SJSA1 (cell line): ENCODE measurements at regions not wholly inside any gene's neighbourhood (a gene's known extent, or its start where the extent isn't known, plus 50 kb on each side); places are given as distances from the start of the nearest gene placed in this dataset.

Experiments used
- DNase-seq, 2 experiments: peaks; one replicate each; pipeline ENCODE4 v3.0.0-alpha.2; 2015 to 2020; ENCODE audit warnings: low spot score in 2 of 2, low read depth in 1 of 2
- H3K27ac ChIP-seq: fragments of 250-450 bp; sonication (Bioruptor Pico); 2 replicates; pipeline ENCODE4 v1.5.1; 2020; ENCODE audit warnings: mild to moderate bottlenecking, moderate library complexity
- H3K27me3 ChIP-seq: fragments of 250-450 bp; sonication (Bioruptor Pico); replicated peaks from 2 replicates; pipeline ENCODE4 v1.5.1; 2020; ENCODE audit warnings: mild to moderate bottlenecking, moderate library complexity
- H3K36me3 ChIP-seq: fragments of 250-450 bp; sonication (Bioruptor Pico); 2 replicates; pipeline ENCODE4 v1.5.1; 2020; ENCODE audit warnings: mild to moderate bottlenecking
- H3K4me1 ChIP-seq: fragments of 250-450 bp; sonication (Bioruptor Pico); replicated peaks from 2 replicates; pipeline ENCODE4 v1.6.1; 2021; ENCODE audit warnings: mild to moderate bottlenecking
- H3K4me3 ChIP-seq: fragments of 250-450 bp; sonication (Bioruptor Pico); 2 replicates; pipeline ENCODE4 v1.5.1; 2020; ENCODE audit warnings: mild to moderate bottlenecking
- H3K9me3 ChIP-seq: fragments of 250-450 bp; sonication (Bioruptor Pico); replicated peaks from 2 replicates; pipeline ENCODE4 v1.5.1; 2020; ENCODE audit warnings: mild to moderate bottlenecking

- no peaks in the 10 kb centered on the region for H3K4me1 ChIP-seq
- H3K27me3 ChIP-seq, result 0 out of 2 replicates have a peak, but pooled peaks cover 5% of the 10 kb centered on the region
- no peaks in the 10 kb centered on the region for H3K36me3 ChIP-seq
- no peak overlapping the region for H3K4me3 ChIP-seq
- H3K9me3 ChIP-seq, result no peaks in the 10 kb centered on the region
- no peak overlapping the region for H3K27ac ChIP-seq
- no peak for DNase-seq
Observed at GRCh38 chr7:25995216-25995615, 156.8 kb upstream of the NFE2L3 start.

- no peaks in the 10 kb centered on the region for H3K4me1 ChIP-seq
- no peaks in the 10 kb centered on the region for H3K36me3 ChIP-seq
- no peaks in the 10 kb centered on the region; the same call in 1 of the 2 replicates for H3K9me3 ChIP-seq
- H3K4me3 ChIP-seq, result no peak overlapping the region
- no peak overlapping the region for H3K27ac ChIP-seq
- DNase-seq, result no peak
- H3K27me3 ChIP-seq, result 0 out of 2 replicates have a peak, but pooled peaks cover 5% of the 10 kb centered on the region
Observed at GRCh38 chr7:25996006-25996408, 156.0 kb upstream of the NFE2L3 start.

GRCh38 chr7:25998499-25998898, 153.5 kb upstream of the NFE2L3 start:
- DNase-seq, result no peak
- H3K36me3 ChIP-seq, result no peaks in the 10 kb centered on the region
- H3K4me3 ChIP-seq, result no peak overlapping the region
- H3K9me3 ChIP-seq, result no peaks in the 10 kb centered on the region; the same call in 1 of the 2 replicates
- H3K27ac ChIP-seq, result no peak overlapping the region
- H3K27me3 ChIP-seq, result no peaks in the 10 kb centered on the region; the same call in 1 of the 2 replicates
- H3K4me1 ChIP-seq, result no peaks in the 10 kb centered on the region

- Histone ChIP-seq H3K9me3 (no peaks in the 10 kb centered on the region; the same call in 1 of the 2 replicates), H3K36me3 (no peaks in the 10 kb centered on the region), H3K27me3 (no peaks in the 10 kb centered on the region; the same call in 1 of the 2 replicates), H3K4me1 (no peaks in the 10 kb centered on the region), H3K27ac (no peak overlapping the region), H3K4me3 (no peak overlapping the region)
- DNase-seq, result no peak
Observed at GRCh38 chr7:26000841-26001240, 151.2 kb upstream of the NFE2L3 start.

- no peaks in the 10 kb centered on the region; the same call in 1 of the 2 replicates for H3K27me3 ChIP-seq
- no peaks in the 10 kb centered on the region for H3K4me1 ChIP-seq
- DNase-seq, result no peak
- no peak overlapping the region for H3K4me3 ChIP-seq
- no peaks in the 10 kb centered on the region for H3K36me3 ChIP-seq
- no peak overlapping the region for H3K27ac ChIP-seq
- no peaks in the 10 kb centered on the region; the same call in 1 of the 2 replicates for H3K9me3 ChIP-seq
Observed at GRCh38 chr7:26001662-26002244, 150.2 kb upstream of the NFE2L3 start.

- H3K27me3 ChIP-seq, result no peaks in the 10 kb centered on the region; the same call in 1 of the 2 replicates
- no peaks in the 10 kb centered on the region; the same call in 1 of the 2 replicates for H3K9me3 ChIP-seq
- DNase-seq, result no peak
- no peaks in the 10 kb centered on the region for H3K4me1 ChIP-seq
- no peak overlapping the region for H3K27ac ChIP-seq
- no peaks in the 10 kb centered on the region for H3K36me3 ChIP-seq
- no peak overlapping the region for H3K4me3 ChIP-seq
Observed at GRCh38 chr7:26005683-26006410, 146.2 kb upstream of the NFE2L3 start.

- no peak for DNase-seq
- Histone ChIP-seq H3K4me1 (no peaks in the 10 kb centered on the region), H3K27me3 (no peaks in the 10 kb centered on the region; the same call in 1 of the 2 replicates), H3K36me3 (no peaks in the 10 kb centered on the region), H3K27ac (no peak overlapping the region), H3K9me3 (no peaks in the 10 kb centered on the region; the same call in 1 of the 2 replicates), H3K4me3 (no peak overlapping the region)
Observed at GRCh38 chr7:26006426-26006825, 145.6 kb upstream of the NFE2L3 start.

GRCh38 chr7:26007510-26007909, 144.5 kb upstream of the NFE2L3 start:
- Histone ChIP-seq H3K4me1 (no peaks in the 10 kb centered on the region), H3K9me3 (no peaks in the 10 kb centered on the region), H3K27me3 (no peaks in the 10 kb centered on the region; the same call in 1 of the 2 replicates), H3K4me3 (no peak overlapping the region), H3K27ac (no peak overlapping the region), H3K36me3 (no peaks in the 10 kb centered on the region)
- DNase-seq, result no peak

- Histone ChIP-seq H3K9me3 (no peaks in the 10 kb centered on the region), H3K4me1 (no peaks in the 10 kb centered on the region), H3K27ac (no peak overlapping the region), H3K27me3 (no peaks in the 10 kb centered on the region), H3K36me3 (no peaks in the 10 kb centered on the region), H3K4me3 (no peak overlapping the region)
- DNase-seq, result no peak
Observed at GRCh38 chr7:26008428-26008827, 143.6 kb upstream of the NFE2L3 start.

GRCh38 chr7:26011039-26011696, 140.8 kb upstream of the NFE2L3 start:
- no peaks in the 10 kb centered on the region for H3K4me1 ChIP-seq
- no peak for DNase-seq
- H3K9me3 ChIP-seq, result no peaks in the 10 kb centered on the region
- no peak overlapping the region for H3K27ac ChIP-seq
- H3K36me3 ChIP-seq, result no peaks in the 10 kb centered on the region
- no peak overlapping the region for H3K4me3 ChIP-seq
- H3K27me3 ChIP-seq, result 0 out of 2 replicates have a peak, but pooled peaks cover 5% of the 10 kb centered on the region

GRCh38 chr7:26013551-26014083, 138.4 kb upstream of the NFE2L3 start:
- no peaks in the 10 kb centered on the region for H3K4me1 ChIP-seq
- H3K27me3 ChIP-seq, result 0 out of 2 replicates have a peak, but pooled peaks cover 5% of the 10 kb centered on the region
- H3K36me3 ChIP-seq, result no peaks in the 10 kb centered on the region
- no peak overlapping the region for H3K4me3 ChIP-seq
- DNase-seq, result no peak
- H3K9me3 ChIP-seq, result no peaks in the 10 kb centered on the region
- no peak overlapping the region for H3K27ac ChIP-seq

GRCh38 chr7:26022982-26023381, 129.0 kb upstream of the NFE2L3 start:
- Histone ChIP-seq H3K27ac (no peak overlapping the region), H3K36me3 (no peaks in the 10 kb centered on the region), H3K27me3 (no peaks in the 10 kb centered on the region), H3K4me3 (no peak overlapping the region), H3K4me1 (no peaks in the 10 kb centered on the region), H3K9me3 (no peaks in the 10 kb centered on the region)
- no peak for DNase-seq

GRCh38 chr7:26029911-26030310, 122.1 kb upstream of the NFE2L3 start:
- no peak overlapping the region for H3K4me3 ChIP-seq
- no peaks in the 10 kb centered on the region for H3K9me3 ChIP-seq
- H3K36me3 ChIP-seq, result no peaks in the 10 kb centered on the region
- H3K4me1 ChIP-seq, result no peaks in the 10 kb centered on the region
- DNase-seq, result no peak
- no peak overlapping the region for H3K27ac ChIP-seq
- 0 out of 2 replicates have a peak, but pooled peaks cover 3% of the 10 kb centered on the region for H3K27me3 ChIP-seq
